ENCODE measurements at regions not wholly inside any gene's neighbourhood (a gene's known extent, or its start where the extent isn't known, plus 50 kb on each side); places are given as distances from the start of the nearest gene placed in this dataset.
"Not testable (repeated sequence)": the region's sequence is repeated elsewhere in the genome, so short reads cannot be mapped to it uniquely, and the experiment has no call there.

DNA sequence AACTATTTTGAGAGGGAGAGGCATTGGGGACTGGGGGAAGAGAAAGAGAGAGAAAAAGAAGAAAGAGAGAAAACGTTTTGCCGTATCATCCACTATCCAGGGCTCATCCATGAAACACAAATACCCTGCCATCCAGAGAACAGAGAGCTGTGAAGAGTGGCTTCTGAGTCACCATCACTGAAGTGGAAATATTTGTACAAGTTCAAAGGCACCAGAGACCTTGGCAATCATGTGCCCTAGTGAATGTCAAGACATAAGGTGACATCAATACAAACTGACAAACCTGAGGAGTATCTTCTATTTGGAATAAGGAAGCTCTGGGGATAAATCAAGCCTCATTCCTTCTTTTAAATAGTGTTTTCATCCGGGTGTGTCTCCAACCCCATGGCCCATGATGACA is 197.2 kb upstream of the PROX1 start:
- H3K4me3 ChIP-seq: no peak overlapping the region
- ATAC-seq (no peak), DNase-seq (no peak)
- TF ChIP-seq, protein P1, sequence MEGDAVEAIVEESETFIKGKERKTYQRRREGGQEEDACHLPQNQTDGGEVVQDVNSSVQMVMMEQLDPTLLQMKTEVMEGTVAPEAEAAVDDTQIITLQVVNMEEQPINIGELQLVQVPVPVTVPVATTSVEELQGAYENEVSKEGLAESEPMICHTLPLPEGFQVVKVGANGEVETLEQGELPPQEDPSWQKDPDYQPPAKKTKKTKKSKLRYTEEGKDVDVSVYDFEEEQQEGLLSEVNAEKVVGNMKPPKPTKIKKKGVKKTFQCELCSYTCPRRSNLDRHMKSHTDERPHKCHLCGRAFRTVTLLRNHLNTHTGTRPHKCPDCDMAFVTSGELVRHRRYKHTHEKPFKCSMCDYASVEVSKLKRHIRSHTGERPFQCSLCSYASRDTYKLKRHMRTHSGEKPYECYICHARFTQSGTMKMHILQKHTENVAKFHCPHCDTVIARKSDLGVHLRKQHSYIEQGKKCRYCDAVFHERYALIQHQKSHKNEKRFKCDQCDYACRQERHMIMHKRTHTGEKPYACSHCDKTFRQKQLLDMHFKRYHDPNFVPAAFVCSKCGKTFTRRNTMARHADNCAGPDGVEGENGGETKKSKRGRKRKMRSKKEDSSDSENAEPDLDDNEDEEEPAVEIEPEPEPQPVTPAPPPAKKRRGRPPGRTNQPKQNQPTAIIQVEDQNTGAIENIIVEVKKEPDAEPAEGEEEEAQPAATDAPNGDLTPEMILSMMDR (IDR thresholded peaks at IDR 0.05): no peak
- no peak overlapping the region for H3K27ac ChIP-seq
- H3K4me1 ChIP-seq: no peaks in the 10 kb centered on the region
- no peaks in the 10 kb centered on the region for H3K36me3 ChIP-seq
- H3K27me3 ChIP-seq: no peaks in the 10 kb centered on the region
- 71 to 77% methylated on average over 3 of the region's 3 CpGs for WGBS, 2 donors
- intact Hi-C loops (cut with DNase I): no loop called here
- no peaks in the 10 kb centered on the region for H3K9me3 ChIP-seq

DNA sequence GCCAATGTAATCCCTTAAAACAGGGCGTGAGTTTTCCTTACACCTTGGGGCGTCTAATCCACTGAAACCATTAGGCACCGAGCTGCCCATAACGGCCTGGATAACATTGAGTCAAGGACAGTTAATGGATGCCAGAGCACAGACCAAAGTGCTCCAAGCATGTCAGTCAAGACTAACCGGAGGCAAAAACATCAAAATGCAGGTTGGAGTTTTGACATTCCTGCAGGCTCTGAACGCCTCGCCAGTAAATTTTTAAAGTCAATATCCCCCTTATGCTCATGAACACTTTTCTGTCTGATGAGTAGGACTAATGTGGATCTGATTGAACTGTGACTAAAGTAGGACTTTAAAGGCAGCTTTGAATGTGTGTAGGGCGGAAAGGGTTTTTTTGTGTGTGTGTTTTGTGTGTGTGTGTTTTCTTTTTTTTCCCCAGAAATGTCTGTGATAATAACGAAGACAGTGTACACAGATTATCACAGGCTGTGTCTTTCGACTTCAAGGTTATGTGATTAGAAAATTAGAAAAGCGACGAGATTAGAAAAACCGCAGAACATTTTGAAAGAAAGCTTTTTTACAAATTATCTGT is 194.2 kb upstream of the PROX1 start:
- intact Hi-C loops (cut with DNase I): no loop called here
- H3K36me3 ChIP-seq: no peaks in the 10 kb centered on the region
- TF ChIP-seq, protein P1 (IDR thresholded peaks at IDR 0.05): no peak
- 75 to 82% methylated on average over 13 of the region's 13 CpGs for WGBS, 2 donors
- no peak for ATAC-seq
- no peak overlapping the region for H3K4me3 ChIP-seq
- no peaks in the 10 kb centered on the region for H3K27me3 ChIP-seq
- H3K4me1 ChIP-seq: no peaks in the 10 kb centered on the region
- no peaks in the 10 kb centered on the region for H3K9me3 ChIP-seq
- H3K27ac ChIP-seq: no peak overlapping the region
- no peak for DNase-seq

DNA sequence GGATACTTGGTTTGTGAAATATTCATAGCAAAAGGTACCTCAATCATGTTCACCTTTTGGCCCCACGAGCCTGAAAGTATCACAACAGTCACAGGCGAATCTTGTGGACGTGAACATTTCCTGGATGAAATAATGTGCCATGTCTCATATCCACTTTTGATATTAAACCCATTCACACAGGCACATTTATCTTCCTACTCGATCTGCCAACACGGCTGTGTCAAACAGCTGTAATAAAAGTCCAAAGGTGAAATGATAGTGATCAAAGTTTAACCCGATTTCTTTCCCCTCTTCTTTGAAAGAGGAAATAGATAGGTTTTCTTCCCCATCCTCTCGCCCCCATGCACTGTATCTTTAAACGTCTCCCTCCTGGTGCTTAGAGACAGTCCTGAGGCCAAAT is 191.2 kb upstream of the PROX1 start:
- H3K4me1 ChIP-seq: no peaks in the 10 kb centered on the region
- WGBS, 2 donors: 75 to 85% methylated on average over 8 of the region's 8 CpGs
- H3K36me3 ChIP-seq: no peaks in the 10 kb centered on the region
- no peak overlapping the region for H3K4me3 ChIP-seq
- intact Hi-C loops (cut with DNase I): no loop called here
- H3K9me3 ChIP-seq: no peaks in the 10 kb centered on the region
- TF ChIP-seq, protein P1 (IDR thresholded peaks at IDR 0.05): no peak
- H3K27ac ChIP-seq: no peak overlapping the region
- no peak for ATAC-seq
- H3K27me3 ChIP-seq: no peaks in the 10 kb centered on the region
- DNase-seq: no peak

DNA sequence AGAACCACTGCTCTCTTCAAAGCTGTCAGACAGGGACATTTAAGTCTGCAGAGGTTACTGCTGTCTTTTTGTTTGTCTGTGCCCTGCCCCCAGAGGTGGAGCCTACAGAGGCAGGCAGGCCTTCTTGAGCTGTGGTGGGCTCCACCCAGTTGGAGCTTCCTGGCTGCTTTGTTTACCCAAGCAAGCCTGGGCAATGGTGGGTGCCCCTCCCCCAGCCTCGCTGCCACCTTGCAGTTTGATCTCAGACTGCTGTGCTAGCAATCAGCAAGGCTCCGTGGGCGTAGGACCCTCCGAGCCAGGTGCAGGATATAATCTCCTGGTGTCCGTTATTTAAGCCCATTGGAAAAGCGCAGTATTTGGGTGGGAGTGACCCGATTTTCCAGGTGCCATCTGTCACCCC is 179.5 kb upstream of the PROX1 start:
- H3K27me3 ChIP-seq; ATAC-seq; intact Hi-C loops (cut with DNase I); H3K4me3 ChIP-seq; H3K4me1 ChIP-seq; DNase-seq; H3K9me3 ChIP-seq; H3K27ac ChIP-seq; H3K36me3 ChIP-seq: not testable (repeated sequence)
- 93 to 95% methylated on average over 6 to 7 of the region's 7 CpGs for WGBS, 2 donors

DNA sequence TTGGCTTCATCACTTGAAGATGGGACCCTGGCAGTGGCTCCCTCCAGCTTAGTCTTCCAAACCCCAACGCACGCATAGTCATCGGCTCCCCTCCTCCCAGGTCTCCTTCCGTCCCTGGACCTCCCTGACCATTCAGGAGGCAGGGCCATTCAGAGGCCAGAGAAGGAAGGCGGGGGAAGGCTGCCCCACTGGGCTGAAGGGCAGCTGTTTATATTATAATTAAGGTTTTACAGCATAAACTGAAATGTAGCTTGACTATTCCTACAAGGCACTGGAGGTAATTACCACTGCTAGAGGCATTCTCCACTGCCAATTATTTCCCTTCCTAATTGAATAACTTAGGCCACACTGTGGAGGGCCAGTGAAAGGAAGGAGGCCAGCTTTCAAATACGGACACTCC is 170.6 kb upstream of the PROX1 start:
- WGBS, 2 donors: 90 to 94% methylated on average over 6 of the region's 6 CpGs
- H3K27me3 ChIP-seq: peaks cover 0 to 3% (median 0%) of the 10 kb centered on the region in 7 donors
- H3K27ac ChIP-seq: no peak overlapping the region
- H3K9me3 ChIP-seq: no peaks in the 10 kb centered on the region
- ATAC-seq (no peak), DNase-seq (no peak)
- H3K4me3 ChIP-seq: no peak overlapping the region
- no peaks in the 10 kb centered on the region for H3K4me1 ChIP-seq
- no peaks in the 10 kb centered on the region for H3K36me3 ChIP-seq
- intact Hi-C loops (cut with DNase I): no loop called here
- TF ChIP-seq, protein P1 (IDR thresholded peaks at IDR 0.05): no peak
